ENCODE measurements at regions not wholly inside any gene's neighbourhood (a gene's known extent, or its start where the extent isn't known, plus 50 kb on each side); places are given as distances from the start of the nearest gene placed in this dataset.

DNA sequence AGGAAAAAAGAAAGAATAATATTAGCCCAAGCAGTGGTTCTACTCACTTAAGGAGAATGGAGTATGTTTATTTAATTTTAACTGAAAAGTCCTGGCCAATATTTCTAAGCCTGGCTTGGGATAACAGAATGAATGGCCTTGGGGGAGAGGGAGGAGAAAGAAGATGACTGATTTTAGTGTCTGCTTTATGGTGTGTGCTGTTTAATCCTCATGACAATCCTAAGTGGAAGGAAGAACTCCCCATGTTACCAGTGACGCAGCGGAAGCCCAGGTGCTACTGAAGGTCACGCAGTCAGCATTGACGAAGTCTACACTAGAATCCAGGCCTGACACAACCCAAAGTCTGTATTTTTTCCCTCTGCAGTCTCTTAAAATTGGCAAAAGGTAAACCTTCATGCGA is 50.5 kb downstream of the PALM2AKAP2 start:
- DNase-seq (ENCODE audit: low read depth in 2 of 3, low spot score in 1 of 3) = no peak

DNA sequence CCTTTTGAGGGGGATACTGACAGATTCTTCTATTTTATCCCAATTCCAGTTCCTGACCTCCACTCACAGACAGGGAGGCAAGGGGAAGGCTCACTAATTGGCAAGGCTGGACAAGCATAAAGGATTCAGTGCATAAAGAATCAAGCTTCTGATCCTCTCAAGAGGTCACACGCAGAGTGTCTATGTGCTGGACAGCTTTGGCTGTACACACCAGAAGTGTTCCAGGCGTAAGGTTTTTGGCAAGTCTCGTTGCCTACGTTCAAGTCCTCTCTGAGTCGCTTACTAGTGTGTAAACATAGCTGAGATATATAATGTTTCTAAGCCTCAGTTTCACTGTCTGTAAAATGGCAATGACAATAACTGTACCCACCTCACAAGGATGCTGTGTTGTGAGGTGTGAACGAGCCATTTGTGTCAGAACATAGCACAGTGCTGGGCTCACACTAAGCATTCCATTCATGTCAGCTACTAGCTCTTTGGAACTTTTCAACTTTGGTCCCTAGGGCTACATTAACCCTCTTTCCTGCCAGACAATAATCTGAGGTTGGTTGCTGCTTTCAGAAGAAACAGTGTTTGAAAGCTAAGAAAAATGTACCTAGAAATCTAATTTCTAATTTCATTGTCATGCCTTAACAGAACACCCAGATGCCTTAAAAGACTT is 52.1 kb downstream of the PALM2AKAP2 start:
- no peak for DNase-seq (ENCODE audit: low read depth in 2 of 3, low spot score in 1 of 3)

DNA sequence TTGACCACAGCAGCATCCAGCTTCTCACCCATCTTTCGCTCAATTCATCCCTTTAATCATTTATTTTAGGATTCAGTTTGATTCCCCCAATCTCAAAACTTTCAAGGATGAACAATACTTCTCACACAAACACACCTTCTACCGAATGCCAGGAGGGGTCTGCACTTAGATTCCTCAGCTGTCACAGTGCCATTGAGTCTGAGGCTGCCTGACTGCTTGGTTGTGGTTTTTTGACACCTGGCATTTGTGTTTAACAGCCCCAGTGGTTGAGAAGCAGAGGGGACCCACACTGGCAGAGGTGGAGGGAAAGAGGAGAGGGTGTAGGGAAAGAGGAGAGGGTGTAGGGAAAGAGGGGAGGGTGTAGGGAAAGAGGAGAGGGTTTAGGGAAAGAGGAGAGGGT is 54.9 kb downstream of the PALM2AKAP2 start:
- DNase-seq (ENCODE audit: low read depth in 2 of 3, low spot score in 1 of 3) = no peak

DNA sequence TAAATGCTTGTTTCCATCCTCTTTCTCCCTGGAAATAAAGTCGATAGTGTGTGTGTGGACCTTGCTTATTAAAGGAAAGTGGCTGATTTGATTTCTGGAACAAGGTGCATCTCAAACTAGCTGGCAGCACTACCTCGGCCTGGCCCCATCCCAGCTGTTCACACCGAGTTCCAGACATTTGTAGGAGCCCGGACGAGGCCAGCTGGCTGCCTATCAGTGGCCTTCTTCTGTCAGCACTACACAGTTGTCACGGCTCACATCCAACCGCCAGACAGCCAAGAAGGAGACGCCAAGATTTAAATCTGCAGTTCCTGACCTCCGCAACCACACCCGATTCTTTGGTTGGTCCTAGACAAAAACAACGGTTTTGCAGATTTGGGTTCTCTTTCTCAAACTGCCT is 63.6 kb downstream of the PALM2AKAP2 start:
- no peak for DNase-seq (ENCODE audit: low read depth in 2 of 3, low spot score in 1 of 3)

DNA sequence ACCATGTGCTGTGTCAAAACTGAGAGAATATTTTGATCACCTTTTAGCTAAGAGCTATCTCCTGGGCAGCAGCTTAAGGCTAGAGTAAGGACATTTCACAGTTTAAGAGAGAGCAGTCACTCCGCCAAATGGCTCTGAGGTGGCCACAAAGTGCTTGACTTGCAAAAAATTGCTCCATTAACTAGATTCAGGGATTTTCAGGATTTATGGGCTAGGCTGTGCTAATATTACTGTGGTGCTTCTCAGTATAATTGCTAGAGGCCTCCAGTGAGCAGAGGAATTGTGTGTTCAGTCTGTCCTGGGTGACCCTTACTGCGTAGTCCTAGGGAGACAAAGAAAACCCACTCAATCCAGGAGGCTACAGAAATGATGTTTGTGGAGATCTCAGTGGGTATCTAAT is 65.2 kb downstream of the PALM2AKAP2 start:
- no peak for DNase-seq (ENCODE audit: low read depth in 2 of 3, low spot score in 1 of 3)

DNA sequence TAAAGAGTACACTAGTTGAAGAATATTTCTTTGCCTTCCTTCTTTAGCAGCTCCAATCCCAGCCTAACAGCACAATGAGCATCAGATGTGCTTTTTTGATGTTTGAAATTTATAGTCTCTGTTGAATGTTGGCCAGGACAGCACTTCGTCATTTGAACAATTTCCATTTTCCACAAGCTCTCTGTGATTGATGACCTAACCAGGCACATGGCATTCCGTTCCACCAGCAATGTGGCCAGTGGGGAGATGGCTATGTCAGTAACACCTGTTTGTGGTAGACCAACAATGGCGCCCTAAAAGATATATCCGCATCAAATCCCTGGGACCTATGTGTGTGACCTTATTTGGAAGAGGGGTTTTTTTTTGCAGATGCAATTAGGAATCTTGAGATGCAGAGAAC is 66.8 kb downstream of the PALM2AKAP2 start:
- DNase-seq (ENCODE audit: low read depth in 2 of 3, low spot score in 1 of 3) = no peak

DNA sequence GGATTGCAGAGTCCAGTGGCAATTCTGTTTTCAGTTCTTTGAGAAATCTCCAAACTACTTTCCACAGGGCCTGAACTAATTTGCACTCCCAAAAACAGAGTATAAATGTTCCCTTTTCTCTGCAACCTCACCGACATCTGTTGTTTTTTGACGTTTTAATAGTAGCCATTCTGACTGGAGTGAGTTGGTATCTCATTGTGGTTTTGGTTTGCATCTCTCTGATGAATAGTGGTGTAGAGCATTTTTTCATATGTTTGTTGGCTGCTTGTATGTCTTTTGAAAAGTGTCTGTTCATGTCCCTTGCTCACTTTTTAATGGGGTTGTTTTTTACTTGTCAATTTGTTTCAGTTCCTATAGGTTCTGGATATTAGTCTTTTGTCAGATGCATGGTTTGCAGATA is 72.6 kb downstream of the PALM2AKAP2 start:
- no peak for DNase-seq (ENCODE audit: low read depth in 2 of 3, low spot score in 1 of 3)

DNA sequence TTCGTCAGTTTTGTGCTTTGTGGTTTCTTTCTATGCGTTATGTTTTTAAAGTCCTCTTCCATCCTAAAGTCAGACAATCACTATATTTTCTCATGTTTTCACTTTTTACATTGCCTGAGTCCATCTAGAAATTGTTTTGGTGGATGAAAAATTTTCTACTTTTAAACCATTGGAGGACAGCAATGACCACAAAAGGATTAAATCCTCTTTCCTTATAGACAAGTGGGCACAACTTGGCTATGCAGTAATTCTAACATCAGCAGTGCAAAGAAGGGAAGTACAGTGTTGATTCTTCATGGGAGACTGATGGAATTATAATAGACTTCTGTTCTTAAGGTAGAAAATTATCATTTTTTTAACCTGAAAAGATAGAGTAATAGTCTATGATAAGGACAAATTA is 75.5 kb downstream of the PALM2AKAP2 start:
- DNase-seq (ENCODE audit: low read depth in 2 of 3, low spot score in 1 of 3) = no peak

DNA sequence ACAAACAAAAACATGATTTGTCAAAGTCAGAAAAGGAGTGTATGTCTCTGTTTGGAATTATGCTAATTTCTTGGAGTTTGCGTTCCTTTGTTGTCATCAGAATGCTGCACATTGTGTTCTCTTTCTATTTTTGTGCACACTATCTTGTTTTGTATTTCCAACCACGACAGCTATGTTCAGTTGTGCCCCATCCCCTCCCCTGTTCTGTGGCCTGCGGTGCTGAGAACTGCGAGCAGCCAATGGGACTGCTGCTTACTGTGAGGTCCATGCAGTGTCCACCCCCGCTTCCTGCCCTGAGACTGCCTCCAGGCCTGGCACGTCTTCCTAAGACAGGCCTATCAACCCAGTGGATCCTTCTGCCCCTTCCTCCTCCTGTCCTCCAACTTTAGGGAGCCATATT is 76.8 kb downstream of the PALM2AKAP2 start:
- no peak for DNase-seq (ENCODE audit: low read depth in 2 of 3, low spot score in 1 of 3)

DNA sequence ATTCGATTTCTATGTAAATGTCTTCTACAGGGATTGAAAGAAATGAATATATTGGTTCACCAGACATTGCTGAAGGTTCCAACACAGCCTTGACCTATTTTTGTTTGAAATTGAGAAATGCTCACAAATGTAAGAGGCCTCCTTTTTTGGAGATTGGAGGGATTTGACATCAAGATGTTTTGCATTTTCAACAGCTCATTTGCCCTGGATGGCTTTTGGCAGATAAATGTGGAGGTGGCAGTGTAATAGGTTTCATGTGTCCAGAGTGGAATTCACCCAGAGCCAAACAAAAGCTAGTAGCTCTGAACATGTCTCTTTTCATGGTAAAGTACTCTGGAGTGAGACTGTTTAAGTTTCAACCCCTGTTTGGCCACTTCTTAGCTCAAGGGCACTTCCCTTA is 77.3 kb downstream of the PALM2AKAP2 start:
- no peak for DNase-seq (ENCODE audit: low read depth in 2 of 3, low spot score in 1 of 3)

DNA sequence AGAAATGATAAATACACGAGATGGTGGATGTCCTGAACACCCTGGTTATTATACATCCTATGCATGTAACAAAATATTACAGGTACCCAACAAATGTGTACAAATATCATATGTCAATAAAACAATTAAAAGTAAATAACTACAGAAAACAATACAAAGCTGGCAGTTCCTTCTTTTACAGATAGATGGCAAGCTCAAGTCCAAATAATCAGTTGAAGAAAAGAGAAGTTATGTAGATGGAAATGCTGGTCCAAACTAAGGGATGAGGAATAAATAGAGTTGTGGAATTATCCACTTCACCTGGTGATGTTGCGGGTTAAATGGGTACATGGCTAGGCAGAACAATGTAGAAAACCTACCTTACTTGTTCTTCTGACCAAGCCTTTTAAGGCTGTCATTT is 79.4 kb downstream of the PALM2AKAP2 start:
- no peak for DNase-seq (ENCODE audit: low read depth in 2 of 3, low spot score in 1 of 3)

DNA sequence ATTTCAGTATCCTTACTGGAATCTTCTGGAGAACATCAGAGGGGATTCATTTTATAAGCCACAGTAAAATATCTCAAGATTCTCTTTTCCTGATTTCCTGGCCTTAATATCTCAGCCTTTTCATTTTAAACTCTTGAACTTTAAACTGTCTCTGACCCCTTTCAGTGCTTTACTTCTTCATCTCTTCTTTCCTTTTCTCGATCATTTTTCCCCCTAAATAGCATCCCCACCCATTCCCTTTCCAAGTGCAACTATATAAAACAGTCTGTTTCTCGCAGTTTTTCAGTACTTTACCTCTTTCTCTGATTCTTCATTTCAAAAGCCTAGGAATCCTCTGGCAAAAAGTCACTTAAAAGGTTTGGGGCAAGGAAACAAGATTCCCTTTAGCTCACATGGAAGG is 80.5 kb downstream of the PALM2AKAP2 start:
- DNase-seq (ENCODE audit: low read depth in 2 of 3, low spot score in 1 of 3) = no peak

DNA sequence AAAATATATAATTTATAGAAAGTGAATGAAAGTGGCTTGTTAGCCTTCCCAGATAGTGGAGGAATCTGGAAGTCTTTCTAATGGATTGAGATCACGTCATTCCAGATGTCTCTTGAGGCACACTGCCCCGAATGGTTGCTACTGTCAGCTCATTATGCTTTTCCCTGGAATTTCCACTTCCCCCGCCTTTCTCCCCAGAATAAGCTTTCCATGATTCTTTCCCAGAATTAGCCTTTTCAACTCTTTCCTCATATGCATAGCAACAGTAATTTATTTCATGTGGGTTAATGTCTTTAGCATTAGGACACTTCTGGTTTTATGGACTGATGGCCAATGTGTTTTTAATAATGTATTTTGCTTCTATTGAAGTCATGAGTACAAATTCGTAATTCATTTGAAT is 81.5 kb downstream of the PALM2AKAP2 start:
- DNase-seq (ENCODE audit: low read depth in 2 of 3, low spot score in 1 of 3) = no peak

DNA sequence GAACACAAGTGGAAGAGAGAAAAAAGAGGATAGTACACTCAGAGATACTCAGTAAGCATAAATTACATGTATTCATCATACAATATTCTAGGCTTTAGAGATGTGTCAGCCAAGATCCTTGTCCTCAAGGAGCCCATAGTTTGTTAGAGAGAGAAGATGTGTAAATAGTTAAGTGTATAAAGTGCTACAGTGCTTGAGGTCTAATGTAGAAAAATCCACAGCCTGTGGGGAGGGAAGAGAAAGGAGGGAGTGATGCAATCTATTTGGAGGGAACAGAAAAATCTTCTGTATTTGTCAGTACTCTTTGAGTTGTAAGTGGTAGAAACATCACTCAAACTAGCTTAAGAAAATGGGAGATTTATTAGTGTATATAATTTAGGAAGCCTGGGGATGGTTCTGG is 81.9 kb downstream of the PALM2AKAP2 start:
- DNase-seq (ENCODE audit: low read depth in 2 of 3, low spot score in 1 of 3) = no peak

DNA sequence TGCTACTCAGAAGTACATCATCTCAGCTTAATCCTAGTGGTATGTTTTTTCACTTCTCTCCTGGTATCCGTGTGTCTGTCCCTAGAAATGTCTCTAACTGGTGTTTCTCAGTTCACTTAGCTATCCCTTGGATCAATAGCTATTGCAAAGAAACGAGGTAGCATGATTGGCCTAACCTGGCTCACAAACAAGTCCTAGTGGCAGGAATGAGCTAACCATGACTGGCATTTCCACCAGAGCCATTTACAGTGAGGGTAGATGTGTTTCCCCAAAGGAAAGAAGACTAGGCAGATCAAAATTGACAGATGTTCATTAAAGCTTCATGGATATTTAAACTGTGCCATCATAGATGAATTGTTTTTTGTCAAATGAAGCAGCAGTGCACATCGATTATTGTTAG is 82.5 kb downstream of the PALM2AKAP2 start:
- no peak for DNase-seq (ENCODE audit: low read depth in 2 of 3, low spot score in 1 of 3)

DNA sequence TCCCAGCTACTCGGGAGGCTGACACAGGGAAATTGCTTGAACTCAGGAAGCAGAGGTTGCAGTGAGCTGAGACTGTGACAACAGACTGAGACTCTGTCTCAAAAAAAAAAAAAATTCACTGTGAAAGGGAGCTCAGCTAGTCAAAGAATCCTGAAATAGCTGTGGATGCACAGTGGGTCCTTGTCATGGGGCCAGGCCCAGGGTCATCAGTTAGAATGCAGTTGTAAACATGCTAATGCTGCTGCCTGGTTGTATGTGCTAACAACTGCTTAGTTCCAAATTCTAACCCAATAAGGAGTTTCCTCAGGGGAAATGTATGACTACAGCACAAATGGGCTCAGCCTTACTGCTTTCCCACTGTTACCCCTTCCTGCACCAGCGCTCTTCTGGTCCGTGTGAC is 84.0 kb downstream of the PALM2AKAP2 start:
- no peak for DNase-seq (ENCODE audit: low read depth in 2 of 3, low spot score in 1 of 3)

DNA sequence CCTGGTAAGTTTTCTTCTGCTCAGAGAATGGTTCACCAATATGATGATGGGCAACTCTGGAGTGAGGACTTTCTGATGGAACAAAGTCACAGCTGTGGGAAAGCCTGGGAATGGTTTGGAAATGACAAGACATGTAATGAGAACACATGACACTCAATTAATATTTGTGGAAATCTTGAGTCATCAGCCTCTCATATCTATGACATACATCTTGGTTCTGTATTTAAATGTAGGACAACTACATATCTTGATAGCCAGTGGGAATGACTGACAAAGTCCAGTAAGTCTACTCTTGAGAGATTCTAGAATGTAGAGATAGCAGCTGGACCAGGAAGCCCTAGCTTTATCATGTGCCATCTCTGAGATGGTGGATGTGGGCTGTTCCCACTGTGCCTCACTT is 85.5 kb downstream of the PALM2AKAP2 start:
- no peak for DNase-seq (ENCODE audit: low read depth in 2 of 3, low spot score in 1 of 3)

DNA sequence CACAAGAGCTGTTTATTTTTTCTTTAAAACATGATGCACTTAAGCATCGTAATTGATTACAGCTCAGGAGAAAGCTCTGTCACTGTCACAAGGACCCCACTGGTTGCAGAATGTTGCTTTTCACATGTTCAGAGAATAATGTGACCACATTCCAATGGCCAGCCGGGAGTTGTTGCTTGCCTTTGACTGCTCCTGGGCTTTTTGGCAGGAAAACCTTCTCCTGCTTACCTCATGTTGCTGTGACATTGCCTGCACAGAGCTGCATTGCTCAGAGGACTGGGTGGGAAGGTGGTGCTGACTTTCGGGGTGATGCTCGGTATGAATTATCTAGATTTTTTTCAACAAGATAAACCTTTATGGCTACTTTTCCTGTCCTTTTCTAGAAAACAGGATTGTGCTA is 88.2 kb downstream of the PALM2AKAP2 start:
- DNase-seq (ENCODE audit: low read depth in 2 of 3, low spot score in 1 of 3) = no peak

DNA sequence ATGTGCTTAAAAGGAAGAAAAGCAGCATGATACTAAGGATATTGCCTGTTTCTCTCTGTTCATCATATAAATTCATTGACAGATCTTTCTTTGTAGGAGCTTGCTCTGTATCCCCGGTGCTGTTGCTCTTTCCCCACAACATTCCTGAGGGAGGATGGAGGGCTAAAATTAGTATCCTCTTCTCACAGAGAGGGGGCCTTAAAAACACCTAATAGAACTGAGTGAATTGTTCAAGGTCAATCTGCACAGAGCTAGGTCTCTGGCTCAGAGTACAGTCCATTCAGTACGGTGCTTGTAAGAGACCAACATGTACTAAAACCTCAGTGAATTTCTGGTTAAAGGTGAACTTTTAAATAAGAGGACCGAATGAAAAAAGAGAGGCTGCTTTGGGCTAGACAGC is 88.7 kb downstream of the PALM2AKAP2 start:
- no peak for DNase-seq (ENCODE audit: low read depth in 2 of 3, low spot score in 1 of 3)

DNA sequence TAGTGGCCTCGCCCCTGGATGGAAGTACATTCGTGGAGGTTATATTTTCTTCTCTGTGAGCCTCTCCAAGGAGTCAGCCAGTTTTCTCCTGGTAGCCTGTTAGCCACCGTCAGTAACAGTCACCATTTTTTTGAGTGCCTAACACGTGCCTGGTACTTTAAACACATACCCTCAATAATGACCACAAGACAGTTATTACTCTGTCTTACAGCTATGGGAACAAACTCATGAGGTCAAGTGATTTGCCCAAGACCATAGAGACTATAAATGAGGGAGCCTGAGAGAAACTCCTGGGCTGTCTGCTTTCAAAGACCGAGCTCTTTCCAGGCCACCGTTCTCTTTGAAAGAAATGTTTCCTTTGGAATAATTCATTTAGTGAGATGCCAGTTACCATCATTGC is 90.4 kb downstream of the PALM2AKAP2 start:
- DNase-seq (ENCODE audit: low read depth in 2 of 3, low spot score in 1 of 3) = no peak

DNA sequence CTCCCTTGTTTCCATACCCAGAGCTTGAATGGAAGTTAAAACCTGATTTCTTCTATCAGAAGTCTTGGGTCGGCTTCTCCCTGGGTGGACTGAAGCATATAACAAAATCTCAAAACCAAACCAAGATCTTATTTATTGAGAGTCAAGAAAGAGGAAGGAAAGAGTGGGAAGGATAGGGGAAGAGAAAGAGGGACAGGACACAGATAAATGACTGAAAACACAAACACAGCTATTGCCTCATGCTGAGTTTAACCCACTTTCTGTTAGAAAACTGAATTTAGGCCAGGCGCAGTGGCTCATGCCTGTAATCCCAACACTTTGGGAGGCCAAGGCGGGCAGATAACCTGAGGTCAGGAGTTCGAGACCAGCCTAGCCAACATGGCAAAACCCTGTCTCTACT is 92.9 kb downstream of the PALM2AKAP2 start:
- DNase-seq (ENCODE audit: low read depth in 2 of 3, low spot score in 1 of 3) = no peak

DNA sequence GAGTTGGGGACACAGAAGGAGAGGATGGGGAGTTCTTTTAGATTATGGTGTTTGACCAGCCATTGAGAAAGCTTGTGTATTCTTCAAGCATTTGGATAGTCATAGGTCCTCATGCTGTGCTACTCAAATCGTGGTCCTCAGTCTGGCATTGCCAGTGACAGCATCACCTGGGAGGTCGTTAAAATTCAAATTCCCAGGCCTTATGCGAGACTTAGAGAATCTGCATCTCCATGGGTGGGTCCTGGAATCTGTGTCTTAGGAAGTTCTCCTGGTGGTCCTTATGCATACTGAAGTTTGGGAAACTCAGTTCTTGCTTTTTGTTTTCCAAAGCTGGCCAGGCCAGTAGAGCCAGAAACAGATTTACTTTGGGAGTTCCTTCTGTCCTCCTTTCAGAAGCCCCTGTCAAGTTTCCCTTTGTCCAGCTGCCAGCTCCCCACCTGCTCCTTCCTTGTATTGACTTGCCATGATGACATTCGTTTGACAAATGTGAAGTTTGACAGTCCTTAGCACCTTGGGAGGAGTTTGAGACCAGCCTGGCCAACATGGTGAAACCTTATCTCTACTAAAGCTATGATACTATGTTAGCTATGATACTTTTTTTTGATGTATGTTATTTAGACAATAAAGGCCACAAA is 95.6 kb downstream of the PALM2AKAP2 start:
- DNase-seq (ENCODE audit: low read depth in 2 of 3, low spot score in 1 of 3) = no peak
